HG02623 (cell line): ENCODE measurements at regions not wholly inside any gene's neighbourhood (a gene's known extent, or its start where the extent isn't known, plus 50 kb on each side); places are given as distances from the start of the nearest gene placed in this dataset.

Experiments used
- ATAC-seq: cut with Tn5 transposase; IDR thresholded peaks from one replicate; pipeline ENCODE4 v1.9.1; 2021; ENCODE audit warnings: moderate library complexity; ENCODE audit not compliant: unreplicated experiment

GRCh38 chr1:200354243-200354642, 55.6 kb downstream of the ZNF281 start:
- ATAC-seq = peak; percentile 56

GRCh38 chr1:200353232-200353631, 56.6 kb downstream of the ZNF281 start:
- no peak for ATAC-seq

- peak; percentile 53 for ATAC-seq
These were observed 57.8 kb downstream of the ZNF281 start for GRCh38 chr1:200351826-200352549.

GRCh38 chr1:200351425-200351824, 58.4 kb downstream of the ZNF281 start:
- no peak for ATAC-seq

- no peak for ATAC-seq
These were observed 63.1 kb downstream of the ZNF281 start for GRCh38 chr1:200346700-200347099.

- no peak for ATAC-seq
These were observed 64.3 kb downstream of the ZNF281 start for GRCh38 chr1:200345520-200345919.

- no peak for ATAC-seq
These were observed 66.0 kb downstream of the ZNF281 start for GRCh38 chr1:200343874-200344273.

- no peak for ATAC-seq
These were observed 67.1 kb downstream of the ZNF281 start for GRCh38 chr1:200342511-200343311.

- ATAC-seq = no peak
These were observed 71.4 kb downstream of the ZNF281 start for GRCh38 chr1:200338451-200338850.

GRCh38 chr1:200337831-200338230, 72.0 kb downstream of the ZNF281 start:
- no peak for ATAC-seq

- ATAC-seq = no peak
These were observed 72.4 kb downstream of the ZNF281 start for GRCh38 chr1:200337410-200337809.

- no peak for ATAC-seq
These were observed 72.9 kb downstream of the ZNF281 start for GRCh38 chr1:200336901-200337391.

- ATAC-seq = no peak
These were observed 73.6 kb downstream of the ZNF281 start for GRCh38 chr1:200336101-200336845.

- ATAC-seq = no peak
These were observed 75.1 kb downstream of the ZNF281 start for GRCh38 chr1:200334661-200335256.

GRCh38 chr1:200333329-200333728, 76.5 kb downstream of the ZNF281 start:
- no peak for ATAC-seq

- no peak for ATAC-seq
These were observed 77.1 kb downstream of the ZNF281 start for GRCh38 chr1:200332716-200333115.

GRCh38 chr1:200330741-200331428, 79.0 kb downstream of the ZNF281 start:
- ATAC-seq = no peak

- no peak for ATAC-seq
These were observed 80.5 kb downstream of the ZNF281 start for GRCh38 chr1:200329208-200329882.

GRCh38 chr1:200328379-200328778, 81.5 kb downstream of the ZNF281 start:
- ATAC-seq = no peak

GRCh38 chr1:200323856-200324400, 85.9 kb downstream of the ZNF281 start:
- no peak for ATAC-seq
